ENCODE measurements at regions not wholly inside any gene's neighbourhood (a gene's known extent, or its start where the extent isn't known, plus 50 kb on each side); places are given as distances from the start of the nearest gene placed in this dataset.
"Not testable (repeated sequence)": the region's sequence is repeated elsewhere in the genome, so short reads cannot be mapped to it uniquely, and the experiment has no call there.

GRCh38 chr2:207416111-207416510 is 113.7 kb upstream of the CREB1 start:
- no peak for DNase-seq

DNA sequence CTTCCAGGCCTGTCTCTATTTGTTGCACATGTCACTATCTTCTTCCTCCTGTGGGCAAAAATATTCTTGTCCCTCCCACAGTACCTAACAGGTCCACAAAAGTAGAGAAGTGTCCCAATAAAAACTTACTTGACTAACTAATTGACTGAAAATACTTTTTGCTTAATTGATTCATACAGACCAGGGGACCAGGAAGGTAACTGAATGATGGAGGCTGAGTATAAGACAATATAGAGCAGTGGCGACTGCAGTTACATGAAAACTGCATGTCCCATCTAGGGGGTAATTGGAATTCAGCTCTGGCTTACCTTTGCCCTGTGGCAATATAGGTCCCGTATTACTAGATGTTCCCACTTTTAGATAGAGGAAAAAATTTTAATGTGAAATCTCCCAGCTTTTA is 112.9 kb upstream of the CREB1 start:
- no peak for DNase-seq

DNA sequence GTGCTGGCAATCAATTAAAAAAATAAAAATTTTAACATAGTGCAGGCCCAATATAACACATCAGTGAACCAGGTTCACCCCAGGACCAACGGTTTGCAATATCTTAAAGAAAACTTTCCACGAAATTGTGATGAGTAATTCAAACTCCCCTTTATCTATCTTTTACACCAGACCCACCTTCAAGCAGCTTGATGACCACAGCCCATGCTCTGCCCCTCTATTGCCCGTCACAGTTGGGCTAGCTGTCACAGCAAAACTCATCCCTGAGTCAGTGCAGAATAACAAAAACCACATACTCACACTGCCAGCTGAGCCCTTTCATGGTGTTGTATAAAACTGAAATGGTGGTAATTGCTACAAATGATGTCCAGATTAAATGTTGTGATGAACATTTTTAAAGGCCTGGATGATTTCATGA is 112.5 kb upstream of the CREB1 start:
- DNase-seq = no peak

GRCh38 chr2:207418419-207418818 is 111.3 kb upstream of the CREB1 start:
- peak; percentile 37 for DNase-seq

- DNase-seq = no peak
Measured at GRCh38 chr2:207419331-207419730, 110.4 kb upstream of the CREB1 start.

- no peak for DNase-seq
Measured at GRCh38 chr2:207421671-207422070, 108.1 kb upstream of the CREB1 start.

DNA sequence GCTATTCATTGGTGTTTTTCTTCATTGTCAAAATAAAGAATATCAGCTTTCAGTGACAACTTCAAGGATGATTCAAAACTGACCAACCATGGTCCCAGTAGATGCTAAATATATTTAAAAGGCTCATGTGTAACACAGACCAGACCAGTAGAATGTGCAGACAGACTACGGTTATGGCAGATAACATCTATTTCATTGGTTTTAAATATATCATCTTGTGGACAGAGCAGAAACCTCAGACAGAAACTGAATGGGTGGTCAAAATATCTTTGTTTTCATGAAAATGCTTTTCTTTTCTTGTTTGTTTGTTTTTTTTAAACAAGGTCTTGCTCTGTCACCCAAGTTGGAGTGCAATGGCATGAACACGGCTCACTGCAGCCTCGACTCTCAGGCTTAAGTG is 107.4 kb upstream of the CREB1 start:
- DNase-seq = no peak

DNA sequence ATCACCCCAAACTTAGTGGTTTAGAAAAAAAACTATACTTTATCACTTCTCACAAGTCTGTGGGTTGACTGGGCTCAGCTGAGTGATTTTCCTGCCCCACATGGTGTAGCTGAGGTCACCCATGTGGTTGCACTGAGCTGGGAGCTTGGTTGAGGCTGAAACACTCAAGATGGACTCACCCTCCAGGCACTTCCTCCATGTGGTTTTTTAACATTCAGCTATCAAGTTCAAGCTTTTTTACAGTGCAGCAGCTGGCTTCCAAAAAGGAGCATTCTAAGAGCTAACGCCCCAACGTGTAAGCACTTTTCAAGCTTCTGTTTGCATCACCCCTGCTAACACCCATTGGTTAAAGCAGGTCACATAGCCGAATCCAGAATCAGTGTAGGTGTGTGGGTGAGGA is 105.9 kb upstream of the CREB1 start:
- peak; percentile 6 for DNase-seq

DNA sequence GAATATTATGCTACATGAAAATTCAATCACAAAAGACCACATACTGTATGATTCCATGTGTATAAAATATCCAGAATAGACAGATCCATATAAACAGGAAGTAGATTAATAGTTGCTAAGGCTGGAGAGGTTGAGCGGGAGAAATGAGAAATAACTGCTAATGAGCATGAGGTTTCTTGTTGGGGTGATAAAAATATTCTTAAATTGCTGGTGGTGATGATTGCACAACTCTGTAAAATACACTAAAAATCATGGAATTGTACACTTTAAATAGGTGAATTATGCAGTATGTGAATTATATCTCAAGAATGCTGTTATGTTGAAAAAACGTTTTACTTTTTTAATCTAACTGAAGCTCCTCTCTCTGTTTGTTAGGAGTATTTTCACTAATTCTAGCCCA is 101.8 kb upstream of the CREB1 start:
- DNase-seq = no peak

DNA sequence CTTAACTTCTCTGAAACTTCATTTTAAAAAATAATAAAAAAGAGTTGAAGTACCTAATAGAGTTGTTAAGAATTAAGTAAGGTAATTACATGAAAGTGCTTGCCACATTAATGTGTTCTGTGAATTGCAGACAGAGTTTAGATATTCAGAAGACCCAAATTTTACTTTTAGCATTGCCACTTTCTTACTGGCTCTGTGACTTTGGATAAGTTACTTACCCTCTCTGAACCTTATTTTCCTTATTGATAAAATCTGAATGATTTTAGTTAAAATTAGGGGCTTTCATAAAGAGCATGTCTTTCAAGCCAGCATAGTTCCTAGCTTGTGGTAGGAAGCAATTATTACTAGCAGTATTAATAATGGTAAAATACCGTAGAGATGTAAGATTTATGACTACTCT is 101.2 kb upstream of the CREB1 start:
- DNase-seq = no peak

DNA sequence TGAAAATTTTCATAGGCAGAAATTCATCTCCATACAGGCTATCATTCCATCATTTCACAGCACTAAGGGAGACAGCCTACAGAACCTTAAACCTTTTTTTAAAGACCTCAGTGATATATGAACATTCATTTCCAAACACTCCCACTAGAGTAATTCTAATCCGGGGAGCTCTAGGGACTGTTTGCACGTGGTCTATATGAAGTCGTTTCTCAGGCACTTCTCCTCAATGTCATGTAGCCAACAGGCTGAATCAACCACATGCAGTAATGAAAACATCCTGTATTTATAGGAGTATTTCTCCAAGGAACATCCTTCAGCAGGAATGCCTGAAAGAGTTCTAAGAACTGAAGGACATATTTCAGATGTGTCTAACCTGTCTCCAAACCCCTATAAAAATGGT is 97.3 kb upstream of the CREB1 start:
- no peak for DNase-seq

- DNase-seq = no peak
Measured at GRCh38 chr2:207434306-207434705, 95.5 kb upstream of the CREB1 start.

DNA sequence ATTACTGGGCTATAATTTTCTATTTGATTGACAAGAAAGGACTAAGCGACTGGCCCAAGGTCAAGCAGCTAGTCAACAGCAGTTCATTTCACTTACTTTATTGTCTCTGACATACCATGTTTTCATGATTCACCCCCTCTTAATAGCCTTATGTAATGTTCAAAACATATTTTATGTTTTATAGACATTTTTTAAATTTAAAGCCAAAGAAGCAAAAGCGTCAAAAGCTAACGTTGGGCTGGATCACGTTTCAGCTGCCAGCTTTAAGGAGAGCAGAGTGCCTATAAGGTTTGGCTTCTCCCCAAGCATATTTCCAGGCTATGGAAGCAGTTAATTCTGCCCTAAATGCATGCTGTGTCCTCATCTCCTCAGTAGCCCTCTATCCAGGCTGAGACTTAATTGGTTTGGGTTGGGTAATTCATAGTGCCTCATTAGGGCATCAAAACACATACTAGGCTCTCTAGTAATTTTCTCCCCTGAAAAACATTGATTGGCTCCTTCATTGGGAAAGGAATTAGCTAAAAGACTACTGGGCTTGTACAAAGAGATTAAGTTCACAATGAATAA is 94.8 kb upstream of the CREB1 start:
- DNase-seq = no peak

GRCh38 chr2:207437136-207437523 is 92.6 kb upstream of the CREB1 start:
- DNase-seq = no peak

DNA sequence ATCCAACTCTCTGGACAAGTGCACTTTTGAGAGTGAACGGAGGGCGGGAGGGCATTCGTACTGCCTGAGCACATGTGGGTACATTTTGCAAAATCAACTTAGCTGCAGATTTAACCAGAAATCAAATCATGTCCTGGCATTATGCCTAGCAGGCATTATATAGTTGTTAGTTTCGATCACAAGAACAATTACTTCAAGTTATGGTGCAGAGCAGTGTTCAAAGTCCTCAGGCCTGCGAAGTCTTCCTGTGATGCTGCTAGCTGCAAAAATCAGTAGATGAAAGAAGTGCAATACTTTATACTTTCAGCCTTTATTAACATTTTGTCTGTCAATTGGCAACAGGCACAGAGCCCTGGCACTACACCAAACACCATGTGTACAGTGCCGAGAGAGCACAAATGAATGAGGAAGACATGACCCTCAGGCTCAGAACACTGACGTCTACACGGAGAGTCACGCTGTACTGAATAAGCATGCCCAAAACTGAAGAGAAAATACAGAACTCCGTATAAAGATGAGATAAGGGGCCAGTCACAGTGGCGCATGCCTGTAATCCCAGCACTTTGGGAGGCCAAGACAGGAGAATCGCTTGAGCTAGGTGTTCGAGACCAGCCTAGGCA is 92.1 kb upstream of the CREB1 start:
- DNase-seq = no peak

GRCh38 chr2:207438414-207439126 is 91.2 kb upstream of the CREB1 start:
- DNase-seq = no peak

DNA sequence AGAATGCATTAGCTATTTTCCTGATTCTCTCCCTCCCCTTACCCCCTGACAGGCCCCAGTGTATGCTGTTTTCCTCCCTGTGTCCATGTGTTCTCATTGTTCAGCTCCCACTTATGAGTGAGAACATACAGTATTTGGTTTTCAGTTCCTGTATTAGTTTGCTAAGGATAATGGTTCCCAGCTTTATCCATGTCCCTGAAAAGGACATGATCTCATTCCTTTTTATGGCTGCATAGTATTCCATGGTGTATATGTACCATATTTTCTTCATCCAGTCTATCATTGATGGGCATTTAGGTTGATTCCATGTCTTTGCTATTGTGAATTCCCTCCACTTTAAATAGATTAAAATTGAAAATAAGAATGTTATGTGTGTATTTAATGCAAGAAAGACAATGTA is 89.9 kb upstream of the CREB1 start:
- DNase-seq = not testable (repeated sequence)

- no peak for DNase-seq
Measured at GRCh38 chr2:207444756-207445155, 85.0 kb upstream of the CREB1 start.

DNA sequence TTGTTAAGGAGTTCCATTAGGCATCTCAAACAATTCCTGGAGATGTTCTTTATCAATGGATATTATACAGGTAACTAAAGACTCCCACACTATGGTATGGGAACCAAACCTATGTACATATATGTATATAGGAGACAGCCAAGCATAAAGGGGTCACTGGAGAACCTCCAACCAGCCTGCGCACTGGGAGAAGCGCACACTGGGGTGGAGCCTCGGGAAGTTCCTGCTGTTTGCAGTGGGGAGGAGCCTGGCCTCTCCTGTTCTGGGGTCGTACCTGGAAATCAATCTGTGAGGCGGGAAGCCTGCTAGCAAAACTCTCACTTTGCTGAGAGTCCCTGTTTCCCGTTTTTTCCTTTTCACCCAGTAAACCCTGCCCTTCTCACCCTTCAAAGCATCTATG is 83.1 kb upstream of the CREB1 start:
- DNase-seq = no peak

DNA sequence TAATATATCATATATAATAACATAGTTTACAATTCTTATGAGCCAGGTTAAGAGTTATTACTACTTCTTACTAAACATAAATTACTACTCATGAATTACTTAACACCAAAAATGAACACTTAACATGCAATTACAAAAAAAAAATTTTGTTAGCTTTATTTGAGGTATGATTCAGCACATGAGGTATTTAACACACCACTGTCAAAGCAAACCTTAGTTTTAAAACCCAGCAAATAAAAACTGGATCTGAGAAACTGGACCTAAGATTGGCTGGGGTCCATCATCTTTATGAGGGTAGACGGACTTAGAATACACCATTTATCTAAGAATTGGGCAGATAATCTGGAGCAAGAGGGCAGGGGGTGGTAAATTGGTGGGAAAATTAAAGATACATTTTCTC is 81.8 kb upstream of the CREB1 start:
- DNase-seq = no peak

DNA sequence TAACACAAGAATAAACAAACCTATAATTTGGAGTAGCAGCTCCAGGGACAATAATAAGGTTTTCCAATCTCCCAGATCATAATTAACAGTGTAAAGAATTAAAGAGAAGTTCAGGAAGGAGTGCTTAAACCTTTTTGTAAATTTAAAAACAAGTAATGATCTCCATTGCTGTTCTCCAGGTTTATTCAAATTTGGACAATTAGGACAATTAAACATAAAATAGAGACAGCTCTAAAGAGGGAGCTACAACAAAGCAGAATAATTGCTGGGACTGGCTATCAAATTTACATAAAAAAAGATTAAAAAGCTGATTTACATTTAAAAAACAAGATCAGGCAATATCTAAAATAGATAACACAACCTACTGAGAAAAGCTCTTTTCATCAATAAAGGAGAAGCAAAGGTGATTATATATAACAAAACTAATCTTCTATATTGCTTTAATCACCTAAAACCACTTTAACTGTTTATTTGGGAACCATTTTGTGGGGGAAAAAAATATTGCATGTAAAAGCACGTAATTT is 80.1 kb upstream of the CREB1 start:
- no peak for DNase-seq

DNA sequence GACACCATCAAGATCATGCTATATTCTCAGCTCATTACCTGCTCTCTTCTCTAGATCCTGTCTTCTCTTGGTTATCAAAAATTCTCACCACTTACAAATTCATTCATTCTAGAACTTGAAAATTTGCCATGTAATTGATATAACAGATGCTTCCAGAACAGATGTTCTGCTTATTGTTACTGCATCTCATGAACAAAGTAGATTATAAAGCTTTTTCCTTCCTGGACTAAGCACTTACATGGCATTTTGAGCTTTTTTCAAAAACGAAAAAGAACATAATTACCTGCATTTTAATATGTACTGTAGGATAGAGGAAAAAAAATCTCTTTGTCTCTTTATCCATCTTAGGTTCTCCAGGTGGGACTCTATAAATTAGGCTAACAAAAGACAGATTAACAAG is 79.6 kb upstream of the CREB1 start:
- no peak for DNase-seq

DNA sequence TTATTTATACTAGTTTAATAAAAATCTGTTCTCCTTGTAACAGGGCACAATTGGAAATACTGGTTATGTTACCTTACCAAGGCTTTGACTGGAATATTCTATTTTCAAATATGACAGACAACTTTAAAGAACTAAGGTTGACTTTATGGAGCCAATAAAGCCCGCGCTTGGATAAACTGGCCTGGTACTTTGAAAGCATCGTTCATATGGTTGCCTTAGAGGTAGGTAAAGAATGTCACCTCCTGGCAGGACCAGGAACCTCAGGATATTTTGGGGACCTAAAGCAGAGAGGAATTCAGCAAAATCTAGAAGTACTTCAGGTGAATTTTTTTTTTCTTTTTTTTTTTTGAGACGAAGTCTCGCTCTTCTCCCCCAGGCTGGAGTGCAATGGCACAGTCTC is 71.2 kb upstream of the CREB1 start:
- DNase-seq = no peak

DNA sequence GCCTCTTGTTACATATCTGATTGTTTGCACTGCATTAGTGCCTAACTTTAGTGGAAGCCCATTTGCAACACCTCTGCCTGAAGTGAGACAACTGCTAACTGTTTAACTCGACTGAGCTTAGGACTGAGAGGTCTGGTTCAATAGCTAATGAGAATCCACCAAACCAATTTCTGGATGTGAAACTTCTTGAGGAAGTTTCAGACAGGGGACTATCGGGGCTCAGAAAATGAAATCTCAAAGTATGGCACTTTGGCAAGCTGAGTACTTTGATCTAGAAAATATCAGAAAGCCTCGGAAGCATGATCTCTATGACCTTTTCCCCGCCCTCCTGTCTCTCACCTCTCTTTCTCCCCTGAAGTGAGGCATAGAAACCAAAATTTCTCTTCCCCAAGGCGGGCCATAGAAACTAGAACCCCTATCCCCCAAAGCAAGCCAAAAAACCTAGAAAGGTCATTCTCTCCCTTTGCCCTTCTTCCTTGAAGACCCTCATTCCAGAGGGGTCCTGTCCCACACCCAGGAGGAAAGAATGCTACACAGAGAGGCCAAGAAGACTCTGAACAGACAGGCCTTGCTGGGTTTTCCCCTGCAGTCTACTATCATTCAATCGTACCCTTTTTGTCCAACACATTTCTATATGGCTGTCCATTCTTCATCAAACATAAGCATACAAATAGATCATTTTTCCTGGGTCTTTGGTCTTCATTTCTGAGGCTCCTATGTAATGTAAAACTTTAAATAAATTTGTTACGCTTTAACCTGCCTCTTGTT is 69.6 kb upstream of the CREB1 start:
- DNase-seq = no peak
